ENCODE measurements at regions not wholly inside any gene's neighbourhood (a gene's known extent, or its start where the extent isn't known, plus 50 kb on each side); places are given as distances from the start of the nearest gene placed in this dataset.
"Not testable (repeated sequence)": the region's sequence is repeated elsewhere in the genome, so short reads cannot be mapped to it uniquely, and the experiment has no call there.

GRCh38 chr5:92126182-92126581 lies 743.1 kb upstream of the ARRDC3 start:
- no peak for DNase-seq

DNA sequence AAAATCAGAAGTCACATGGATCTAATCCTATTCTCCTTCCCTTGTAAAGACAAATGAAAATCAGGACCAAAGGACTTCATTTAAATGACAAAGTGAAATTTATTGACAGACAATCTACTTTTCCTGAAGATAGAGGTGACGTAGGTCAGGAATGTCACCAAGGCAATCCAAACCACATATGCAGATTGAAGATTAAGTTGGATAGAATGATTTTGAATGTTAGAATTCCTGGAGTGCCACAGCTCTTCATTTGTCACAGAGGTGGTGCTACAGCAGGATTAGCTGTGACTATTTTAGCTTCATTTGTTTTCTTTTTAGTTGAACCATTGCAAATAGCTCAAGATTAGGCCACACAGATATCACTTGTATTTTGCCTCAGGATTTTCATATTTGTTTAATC lies 736.0 kb upstream of the ARRDC3 start:
- DNase-seq, result no peak

DNA sequence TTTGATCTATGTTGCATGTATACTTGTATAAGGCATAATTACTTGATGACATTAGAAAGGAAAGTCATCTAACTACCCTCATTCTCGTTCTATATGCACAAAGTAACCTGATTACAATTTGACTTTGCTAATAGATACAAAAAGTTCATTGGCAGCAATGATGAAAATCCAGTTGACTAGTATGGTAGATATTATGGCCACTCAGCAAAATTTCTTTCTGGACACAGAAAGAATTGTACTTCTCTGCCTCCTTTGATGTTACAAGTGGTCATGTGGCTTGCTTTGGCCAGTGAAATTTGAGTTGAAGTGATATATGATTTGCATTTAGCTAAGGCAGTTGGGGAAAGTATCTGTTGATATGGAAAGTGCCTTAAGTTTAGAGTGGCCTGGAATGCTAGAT lies 723.7 kb upstream of the ARRDC3 start:
- DNase-seq, result no peak

- DNase-seq, result no peak
These were observed 721.0 kb upstream of the ARRDC3 start for GRCh38 chr5:92104126-92104525.

- no peak for DNase-seq
These were observed 719.2 kb upstream of the ARRDC3 start for GRCh38 chr5:92102313-92102712.

- DNase-seq, result no peak
These were observed 709.1 kb upstream of the ARRDC3 start for GRCh38 chr5:92092239-92092638.

- DNase-seq, result no peak
These were observed 703.1 kb upstream of the ARRDC3 start for GRCh38 chr5:92086059-92086811.

DNA sequence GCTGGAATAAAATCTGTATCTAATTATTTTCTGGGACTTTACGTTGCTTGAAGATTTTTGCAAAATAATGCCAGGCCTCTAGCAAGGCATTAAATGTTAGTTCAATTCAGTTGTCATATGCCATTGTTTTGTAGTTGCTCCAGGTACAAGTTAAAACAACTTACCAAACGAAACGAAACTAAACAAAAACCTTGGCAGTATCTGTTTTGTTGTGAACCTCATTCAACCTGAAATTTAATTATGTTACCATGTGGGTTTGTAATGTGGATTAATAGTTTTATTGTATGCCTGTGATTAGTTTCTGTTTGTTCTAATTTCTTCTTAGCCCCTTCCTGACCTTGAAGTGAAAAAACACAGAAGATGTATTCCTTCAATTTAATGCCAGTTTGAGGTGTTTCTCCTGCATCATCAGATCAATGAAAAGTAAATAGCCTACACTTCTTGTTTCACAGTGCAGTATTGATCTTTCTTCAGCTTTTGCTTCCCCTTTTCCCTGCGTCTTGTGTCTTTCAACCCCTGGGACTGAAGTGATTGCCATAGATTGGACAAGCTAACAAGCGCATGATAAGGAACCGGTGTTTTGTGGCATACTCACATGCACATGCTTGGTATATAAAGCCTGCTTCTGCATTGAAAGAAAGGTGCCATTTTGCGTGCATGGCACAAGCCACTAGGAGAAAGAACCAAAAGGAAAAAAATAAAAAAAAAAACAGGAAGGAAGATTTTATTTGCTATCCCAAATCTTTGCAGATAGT lies 699.0 kb upstream of the ARRDC3 start:
- no peak for DNase-seq

DNA sequence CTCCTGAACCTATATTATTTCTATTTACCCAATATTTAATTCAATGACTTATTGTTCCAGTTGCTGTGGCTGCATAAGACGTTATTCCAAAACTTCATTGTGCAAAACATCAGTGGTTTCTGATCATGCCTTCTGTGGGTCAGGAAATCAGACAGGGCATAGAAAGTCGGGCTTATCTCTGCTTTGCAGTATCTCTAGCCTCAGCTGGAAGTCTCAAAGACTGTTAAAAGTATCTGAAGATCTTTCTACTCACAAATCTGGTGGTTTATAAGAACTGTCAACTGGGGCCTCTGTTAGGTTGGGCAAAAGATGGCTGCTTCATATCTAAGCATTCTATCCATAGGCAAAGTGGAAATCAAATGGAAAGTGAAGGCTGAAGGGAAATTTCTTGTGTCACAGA lies 687.7 kb upstream of the ARRDC3 start:
- DNase-seq, result no peak

- no peak for DNase-seq
These were observed 681.9 kb upstream of the ARRDC3 start for GRCh38 chr5:92064993-92065392.

DNA sequence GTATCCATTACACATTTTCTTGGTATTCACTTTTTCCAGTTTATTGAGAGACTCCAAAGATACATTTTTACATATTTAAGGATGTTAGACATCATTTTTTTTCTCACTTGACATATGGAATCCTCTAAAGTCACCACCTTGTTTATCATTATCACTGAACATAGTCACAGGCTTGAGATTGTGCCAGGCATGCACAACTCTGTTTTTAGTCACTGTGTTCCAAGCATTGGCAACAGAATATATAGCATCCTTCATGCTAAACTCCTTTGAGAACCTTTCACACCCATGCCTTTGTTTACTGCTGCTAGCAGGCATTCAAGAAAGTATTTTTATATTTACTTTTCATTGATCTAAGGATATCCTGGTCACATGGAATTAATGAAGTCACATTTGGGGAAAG lies 668.6 kb upstream of the ARRDC3 start:
- DNase-seq, result no peak

DNA sequence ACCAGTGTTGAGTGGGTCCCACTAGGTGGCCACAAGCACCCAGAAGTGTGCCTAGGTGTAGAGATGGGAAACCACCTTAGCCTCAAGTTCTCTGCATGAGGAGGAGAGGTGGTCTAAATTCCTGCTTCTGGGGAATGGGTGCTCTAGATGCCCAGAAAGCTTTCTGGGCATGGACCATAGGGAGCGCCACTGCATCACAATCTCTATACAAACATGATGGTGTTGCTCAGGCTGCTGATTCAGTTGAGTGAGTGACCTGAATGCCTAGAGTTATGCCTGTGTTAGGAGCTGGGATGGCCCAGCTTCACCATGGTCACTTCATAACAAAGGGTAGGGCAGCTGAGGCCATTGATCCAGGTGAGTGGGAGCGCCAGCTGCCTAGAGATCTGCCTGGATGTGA lies 667.9 kb upstream of the ARRDC3 start:
- DNase-seq, result no peak

DNA sequence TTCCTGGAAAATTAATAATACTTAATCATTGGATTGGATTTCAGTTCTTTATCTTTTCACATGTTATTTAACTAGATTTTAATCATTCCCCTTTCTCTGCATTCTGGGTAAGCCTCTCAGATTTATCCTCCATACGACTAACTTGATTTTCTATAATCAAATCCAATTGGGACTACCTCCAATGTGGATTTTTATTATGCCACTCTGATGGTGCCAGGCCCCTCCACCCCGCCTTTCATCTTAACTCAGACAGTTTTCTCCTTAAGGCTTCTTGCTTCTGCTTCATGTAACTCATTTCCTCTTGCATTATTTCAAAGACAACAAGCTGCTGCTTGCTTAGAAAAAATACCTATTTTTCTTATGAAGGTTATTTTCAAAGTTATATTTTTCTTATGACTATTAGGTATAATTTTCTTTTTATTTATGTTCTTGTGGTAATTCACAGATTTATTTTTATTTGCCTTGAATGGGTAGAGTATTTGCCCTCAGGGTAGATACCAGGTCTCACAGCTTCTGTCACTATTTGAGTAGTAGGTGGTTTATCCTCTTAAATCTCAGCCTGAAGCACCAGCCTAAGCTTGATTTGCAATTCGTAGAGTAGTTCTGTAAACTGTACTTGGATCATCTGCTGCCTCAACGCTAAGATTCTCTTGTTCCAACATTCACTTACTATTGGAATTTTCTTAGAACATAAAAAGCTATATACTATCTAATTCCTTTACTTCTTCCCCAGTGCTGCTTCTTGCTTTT lies 659.0 kb upstream of the ARRDC3 start:
- DNase-seq, result no peak

GRCh38 chr5:92041206-92041605 lies 658.1 kb upstream of the ARRDC3 start:
- DNase-seq, result no peak

GRCh38 chr5:92029792-92030191 lies 646.7 kb upstream of the ARRDC3 start:
- DNase-seq, result not testable (repeated sequence)

- no peak for DNase-seq
These were observed 640.4 kb upstream of the ARRDC3 start for GRCh38 chr5:92023555-92023954.

GRCh38 chr5:92023141-92023471 lies 640.0 kb upstream of the ARRDC3 start:
- DNase-seq, result no peak

DNA sequence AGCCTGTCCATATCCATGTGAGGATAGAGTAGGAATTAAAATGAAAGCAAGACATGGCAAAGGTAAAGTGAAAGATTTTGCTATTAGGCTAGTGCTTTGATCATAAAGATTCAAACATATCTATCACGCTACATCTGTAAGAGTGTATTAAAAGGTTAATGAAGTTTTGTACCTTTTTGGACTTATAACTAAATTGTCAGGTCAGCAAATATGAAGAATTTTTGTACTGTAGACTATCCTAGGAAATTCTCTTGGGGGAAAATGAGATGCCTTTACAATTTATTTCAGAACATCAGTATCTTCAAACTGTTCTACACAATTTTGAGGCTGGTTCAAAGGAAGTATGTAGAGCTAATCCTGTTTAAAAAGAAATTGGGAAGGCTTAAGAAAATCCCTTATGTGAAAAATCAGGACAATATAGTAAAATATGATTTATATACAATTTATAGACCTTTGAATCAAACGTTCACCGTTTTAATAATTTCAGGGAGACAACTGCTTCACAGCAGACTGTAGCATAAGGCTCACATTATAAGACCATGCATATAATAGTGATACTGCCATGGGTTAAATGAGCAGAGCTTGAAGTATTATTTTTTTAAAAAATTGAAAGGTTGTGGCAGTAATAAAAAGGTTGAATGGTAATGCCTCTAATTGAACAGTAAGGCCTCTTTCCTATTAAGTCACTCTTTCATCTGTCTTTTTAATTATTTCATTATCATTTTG lies 639.5 kb upstream of the ARRDC3 start:
- no peak for DNase-seq

- DNase-seq, result no peak
These were observed 636.4 kb upstream of the ARRDC3 start for GRCh38 chr5:92019376-92019990.

DNA sequence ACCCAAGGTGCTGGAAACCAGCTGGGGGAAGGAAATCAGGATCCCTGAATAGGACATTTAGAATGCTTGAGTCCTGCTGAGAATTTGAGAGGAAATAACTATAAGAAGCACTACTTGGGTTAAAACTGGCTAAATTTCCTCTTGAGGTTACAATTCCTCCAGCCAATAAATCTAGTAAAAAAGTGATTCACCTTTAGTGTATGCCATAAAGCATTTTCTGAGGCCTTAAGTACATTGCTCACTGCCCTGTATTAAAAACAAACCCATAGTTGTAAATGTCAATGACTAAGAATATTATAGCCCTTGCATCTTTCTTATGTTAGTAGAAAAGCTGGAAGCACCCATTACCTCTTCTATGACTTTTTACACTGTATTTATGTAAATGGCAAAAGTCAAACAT lies 634.7 kb upstream of the ARRDC3 start:
- DNase-seq, result no peak

GRCh38 chr5:92011845-92012244 lies 628.7 kb upstream of the ARRDC3 start:
- not testable (repeated sequence) for DNase-seq

GRCh38 chr5:92003806-92004205 lies 620.7 kb upstream of the ARRDC3 start:
- no peak for DNase-seq
